ENCODE measurements at regions not wholly inside any gene's neighbourhood (a gene's known extent, or its start where the extent isn't known, plus 50 kb on each side); places are given as distances from the start of the nearest gene placed in this dataset.
A peak's percentile ranks its signal among the peaks of the same experiment; 100 is the strongest.

- ATAC-seq (ENCODE audit: insufficient read depth, low FRiP score) (no peak), DNase-seq (peak; percentile 64 to 95 (median 93))
- H3K36me3 ChIP-seq (ENCODE audit: control insufficient read depth in 4 of 4, insufficient read depth in 4 of 4, low read length in 4 of 4), result no peaks in the 10 kb centered on the region
Measured at GRCh38 chr12:24378548-24379407, 429.3 kb upstream of the SOX5 start.

GRCh38 chr12:24374452-24374851, 425.0 kb upstream of the SOX5 start:
- peaks cover 1 to 19% (median 7%) of the 10 kb centered on the region in 5 donors for H3K4me1 ChIP-seq (ENCODE audit: control insufficient read depth in 5 of 5, insufficient read depth in 5 of 5, low read length in 5 of 5)
- H3K9me3 ChIP-seq (ENCODE audit: control insufficient read depth in 4 of 4, insufficient read depth in 3 of 4, low read length in 3 of 4), result no peaks in the 10 kb centered on the region
- peak overlapping the region in 1 of 2 donors; percentile 40 for H3K27ac ChIP-seq (ENCODE audit: low read depth in 1 of 2, low read length in 1 of 2)
- no peaks in the 10 kb centered on the region for H3K27me3 ChIP-seq (ENCODE audit: control insufficient read depth in 3 of 3, insufficient read depth in 3 of 3, low read length in 2 of 3)
- no peaks in the 10 kb centered on the region for H3K36me3 ChIP-seq (ENCODE audit: control insufficient read depth in 4 of 4, insufficient read depth in 4 of 4, low read length in 4 of 4)
- no peak for TF ChIP-seq CTCF (IDR thresholded peaks at IDR 0.05; ENCODE audit: control extremely low read depth, extremely low read depth)
- DNase-seq, result no peak
- ATAC-seq (ENCODE audit: insufficient read depth, low FRiP score), result no peak
- no peak overlapping the region for H3K9ac ChIP-seq (ENCODE audit: insufficient read depth in 1 of 2, low read length in 2 of 2)
- no peak overlapping the region for H3K4me3 ChIP-seq

More at GRCh38 chr12:24378548-24379407, 429.3 kb upstream of the SOX5 start:
- peaks cover 1 to 26% (median 7%) of the 10 kb centered on the region in 5 donors for H3K4me1 ChIP-seq (ENCODE audit: control insufficient read depth in 5 of 5, insufficient read depth in 5 of 5, low read length in 5 of 5)
- no peak overlapping the region for H3K4me3 ChIP-seq
- TF ChIP-seq CTCF (IDR thresholded peaks at IDR 0.05; ENCODE audit: control extremely low read depth, extremely low read depth), result no peak
- no peak overlapping the region for H3K27ac ChIP-seq (ENCODE audit: low read depth in 1 of 2, low read length in 1 of 2)
- no peaks in the 10 kb centered on the region for H3K9me3 ChIP-seq (ENCODE audit: control insufficient read depth in 4 of 4, insufficient read depth in 3 of 4, low read length in 3 of 4)
- H3K9ac ChIP-seq (ENCODE audit: insufficient read depth in 1 of 2, low read length in 2 of 2), result no peak overlapping the region
- no peaks in the 10 kb centered on the region for H3K27me3 ChIP-seq (ENCODE audit: control insufficient read depth in 3 of 3, insufficient read depth in 3 of 3, low read length in 2 of 3)
- WGBS, 2 donors, result 66 to 70% methylated on average over 10 of the region's 10 CpGs

- 95 to 100% methylated on average over 3 of the region's 3 CpGs for whole genome bisulfite sequencing, 2 donors
- DNase-seq (no peak), ATAC-seq (ENCODE audit: insufficient read depth, low FRiP score) (no peak)
- no peak overlapping the region for H3K4me3 ChIP-seq
- H3K36me3 ChIP-seq (ENCODE audit: control insufficient read depth in 4 of 4, insufficient read depth in 4 of 4, low read length in 4 of 4), result no peaks in the 10 kb centered on the region
- H3K9me3 ChIP-seq (ENCODE audit: control insufficient read depth in 4 of 4, insufficient read depth in 3 of 4, low read length in 3 of 4), result no peaks in the 10 kb centered on the region
- H3K27ac ChIP-seq (ENCODE audit: low read depth in 1 of 2, low read length in 1 of 2), result no peak overlapping the region
- peaks cover 1 to 9% (median 4%) of the 10 kb centered on the region in 5 donors for H3K4me1 ChIP-seq (ENCODE audit: control insufficient read depth in 5 of 5, insufficient read depth in 5 of 5, low read length in 5 of 5)
- no peak for TF ChIP-seq CTCF (IDR thresholded peaks at IDR 0.05; ENCODE audit: control extremely low read depth, extremely low read depth)
- no peak overlapping the region for H3K9ac ChIP-seq (ENCODE audit: insufficient read depth in 1 of 2, low read length in 2 of 2)
- no peaks in the 10 kb centered on the region for H3K27me3 ChIP-seq (ENCODE audit: control insufficient read depth in 3 of 3, insufficient read depth in 3 of 3, low read length in 2 of 3)
Measured at GRCh38 chr12:24373004-24373403, 423.5 kb upstream of the SOX5 start.
